Coronary artery (tissue), 2 donors: ENCODE measurements at regions not wholly inside any gene's neighbourhood (a gene's known extent, or its start where the extent isn't known, plus 50 kb on each side); places are given as distances from the start of the nearest gene placed in this dataset.

Source experiments
- DNase-seq: peaks from one replicate; pipeline ENCODE4 v3.0.0-alpha.2; 2017; ENCODE audit warnings: low spot score
- H3K27ac ChIP-seq, 2 donors: fragments of 200-600 bp; sonication (generic); one replicate each; pipeline ENCODE4 v1.5.1; 2016 to 2019
- H3K4me3 ChIP-seq: fragments of 200-600 bp; sonication (generic); 2 replicates; pipeline ENCODE4 v1.5.1; 2016; ENCODE audit warnings: mild to moderate bottlenecking, moderate library complexity
- TF ChIP-seq, protein P1 (sequence below): fragments of 200-600 bp; sonication (generic); IDR thresholded peaks from one replicate; pipeline ENCODE4 v1.5.1; 2019; ENCODE audit warnings: antibody characterized with exemption

DNA sequence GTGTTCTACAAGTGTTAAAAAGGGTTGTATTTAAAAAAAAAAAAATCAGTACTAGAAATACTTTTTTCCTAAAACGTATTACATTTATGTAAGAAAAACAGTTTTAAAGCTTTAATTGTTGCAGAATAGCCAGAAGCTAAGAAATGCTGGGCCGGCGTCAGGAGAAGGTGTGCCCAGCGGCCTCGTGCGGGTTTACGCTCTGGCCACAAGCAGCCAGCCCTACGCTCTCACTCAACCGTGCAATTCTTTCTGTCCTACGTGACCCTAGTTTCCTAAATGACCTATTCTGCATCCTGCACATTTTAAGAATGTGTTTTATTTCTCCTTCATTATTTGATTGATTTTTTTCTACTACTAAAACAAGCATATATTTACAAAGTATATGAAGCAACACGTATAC is 279.7 kb upstream of the KLF14 start:
- no peak overlapping the region for H3K27ac ChIP-seq
- no peak for DNase-seq
- TF ChIP-seq, protein P1, sequence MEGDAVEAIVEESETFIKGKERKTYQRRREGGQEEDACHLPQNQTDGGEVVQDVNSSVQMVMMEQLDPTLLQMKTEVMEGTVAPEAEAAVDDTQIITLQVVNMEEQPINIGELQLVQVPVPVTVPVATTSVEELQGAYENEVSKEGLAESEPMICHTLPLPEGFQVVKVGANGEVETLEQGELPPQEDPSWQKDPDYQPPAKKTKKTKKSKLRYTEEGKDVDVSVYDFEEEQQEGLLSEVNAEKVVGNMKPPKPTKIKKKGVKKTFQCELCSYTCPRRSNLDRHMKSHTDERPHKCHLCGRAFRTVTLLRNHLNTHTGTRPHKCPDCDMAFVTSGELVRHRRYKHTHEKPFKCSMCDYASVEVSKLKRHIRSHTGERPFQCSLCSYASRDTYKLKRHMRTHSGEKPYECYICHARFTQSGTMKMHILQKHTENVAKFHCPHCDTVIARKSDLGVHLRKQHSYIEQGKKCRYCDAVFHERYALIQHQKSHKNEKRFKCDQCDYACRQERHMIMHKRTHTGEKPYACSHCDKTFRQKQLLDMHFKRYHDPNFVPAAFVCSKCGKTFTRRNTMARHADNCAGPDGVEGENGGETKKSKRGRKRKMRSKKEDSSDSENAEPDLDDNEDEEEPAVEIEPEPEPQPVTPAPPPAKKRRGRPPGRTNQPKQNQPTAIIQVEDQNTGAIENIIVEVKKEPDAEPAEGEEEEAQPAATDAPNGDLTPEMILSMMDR = no peak

GRCh38 chr7:131014906-131015656 is 281.1 kb upstream of the KLF14 start:
- TF ChIP-seq, protein P1 = no peak
- no peak for DNase-seq
- no peak overlapping the region for H3K4me3 ChIP-seq
- no peak overlapping the region for H3K27ac ChIP-seq

More for the DNA sequence above, 279.7 kb upstream of the KLF14 start:
- no peak overlapping the region for H3K4me3 ChIP-seq

DNA sequence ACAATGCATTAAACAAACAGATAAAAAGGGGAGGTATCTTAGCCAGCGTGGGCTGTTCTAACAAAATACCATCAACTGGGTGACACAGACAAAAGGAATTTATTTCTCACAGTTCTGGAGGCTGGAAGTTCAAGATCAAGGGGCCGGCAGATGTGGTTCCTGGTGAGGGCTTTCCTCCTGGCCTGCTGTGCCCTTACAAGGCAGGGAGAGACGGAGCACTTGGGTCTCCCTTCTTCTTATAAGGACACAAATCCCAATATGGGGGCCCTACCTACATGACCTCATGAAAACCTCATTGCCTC is 281.6 kb upstream of the KLF14 start:
- TF ChIP-seq, protein P1 = no peak
- Histone ChIP-seq H3K4me3 (no peak overlapping the region), H3K27ac (no peak overlapping the region)
- no peak for DNase-seq

- peak overlapping the region in 1 of 2 donors; percentile 13 for H3K27ac ChIP-seq
- DNase-seq = no peak
- no peak overlapping the region for H3K4me3 ChIP-seq
- TF ChIP-seq, protein P1 = no peak
Measured at GRCh38 chr7:131016230-131016629, 282.2 kb upstream of the KLF14 start.

- TF ChIP-seq, protein P1 = no peak
- no peak overlapping the region for H3K27ac ChIP-seq
- DNase-seq = no peak
- H3K4me3 ChIP-seq = no peak overlapping the region
Measured at GRCh38 chr7:131019351-131019750, 285.3 kb upstream of the KLF14 start.

DNA sequence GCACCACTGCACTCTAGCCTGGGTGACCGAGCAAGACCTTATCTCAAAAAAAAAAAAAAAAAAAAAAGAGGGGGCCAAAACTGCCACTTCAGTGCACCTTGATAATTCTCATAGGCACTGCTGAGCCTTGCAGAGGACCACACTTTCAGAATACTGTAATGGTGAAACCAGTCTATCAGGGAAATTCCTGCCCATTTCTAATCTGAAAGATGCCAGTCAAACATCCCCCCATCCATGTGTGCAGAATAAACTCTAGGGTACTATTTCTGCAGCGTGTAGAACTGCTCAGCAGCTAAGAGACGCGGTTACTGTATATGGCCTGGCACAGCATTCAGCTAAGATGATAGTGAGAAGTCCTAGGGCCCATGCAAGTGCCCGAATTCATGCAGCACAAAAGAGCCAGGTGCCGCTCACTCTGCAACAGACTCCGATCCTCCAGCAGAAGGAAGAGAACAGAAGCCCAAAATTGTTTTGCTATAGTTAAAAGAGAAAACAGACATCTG is 286.8 kb upstream of the KLF14 start:
- TF ChIP-seq, protein P1 = no peak
- no peak overlapping the region for H3K27ac ChIP-seq
- no peak for DNase-seq
- H3K4me3 ChIP-seq = no peak overlapping the region

DNA sequence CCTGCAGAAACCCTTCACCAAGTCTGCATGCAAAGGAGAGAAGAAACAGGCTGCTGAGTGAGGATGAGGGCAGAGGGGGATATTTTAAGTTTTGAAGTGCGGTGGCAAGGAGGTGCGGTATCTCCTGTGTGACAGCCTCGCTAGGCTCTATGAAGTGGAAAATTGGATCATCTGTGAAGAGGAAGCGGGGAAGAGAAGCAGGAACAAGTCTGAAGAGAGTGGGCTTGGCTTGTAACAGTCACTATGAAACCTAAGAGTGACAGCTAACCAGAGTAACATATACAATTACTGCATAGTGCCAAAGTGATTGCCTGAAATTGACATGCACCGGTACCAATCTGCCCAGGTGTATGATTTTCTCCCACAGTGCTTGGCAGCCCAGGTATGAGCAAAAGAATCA is 287.5 kb upstream of the KLF14 start:
- H3K27ac ChIP-seq = no peak overlapping the region
- no peak overlapping the region for H3K4me3 ChIP-seq
- no peak for DNase-seq
- TF ChIP-seq, protein P1 = no peak
